Mesenchymal stem cell (in vitro differentiated cells and primary cell): ENCODE measurements at regions not wholly inside any gene's neighbourhood (a gene's known extent, or its start where the extent isn't known, plus 50 kb on each side); places are given as distances from the start of the nearest gene placed in this dataset.

Experiments used
- DNase-seq: peaks from one replicate; pipeline ENCODE4 v3.0.0-alpha.2; 2013
- H2AFZ ChIP-seq: one replicate; pipeline ENCODE4 v1.6.1; 2013; ENCODE audit warnings: low read depth, mild to moderate bottlenecking, control low read depth, inconsistent platforms, low read length, moderate library complexity
- H2AK5ac ChIP-seq: 2 replicates; pipeline ENCODE4 v1.6.1; 2013; ENCODE audit warnings: low read length, moderate library complexity, mild to moderate bottlenecking, inconsistent platforms; ENCODE audit not compliant: severe bottlenecking
- H2BK120ac ChIP-seq: one replicate; pipeline ENCODE4 v1.6.1; 2013; ENCODE audit warnings: low read depth, mild to moderate bottlenecking, inconsistent platforms, low read length, moderate library complexity
- H2BK12ac ChIP-seq, 2 experiments: one replicate each; pipeline ENCODE4 v1.6.1; 2013; ENCODE audit warnings: inconsistent platforms in 2 of 2, low read length in 2 of 2, mild to moderate bottlenecking in 2 of 2, moderate library complexity in 2 of 2, control low read depth in 1 of 2
- H2BK15ac ChIP-seq: one replicate; pipeline ENCODE4 v1.6.1; 2013; ENCODE audit warnings: mild to moderate bottlenecking, low read depth, inconsistent platforms; ENCODE audit not compliant: poor library complexity, severe bottlenecking
- H2BK5ac ChIP-seq: 2 replicates; pipeline ENCODE4 v1.6.1; 2013; ENCODE audit warnings: low read depth, mild to moderate bottlenecking, low read length, control low read depth, inconsistent platforms; ENCODE audit not compliant: poor library complexity, severe bottlenecking
- H3K14ac ChIP-seq, 2 experiments: one replicate each; pipeline ENCODE4 v1.6.1; 2013; ENCODE audit warnings: inconsistent platforms in 2 of 2, low read length in 2 of 2, control low read depth in 1 of 2, mild to moderate bottlenecking in 1 of 2, moderate library complexity in 1 of 2
- H3K18ac ChIP-seq, 2 experiments: one replicate each; pipeline ENCODE4 v1.6.1; 2013; ENCODE audit warnings: inconsistent platforms in 2 of 2, low read length in 2 of 2, control low read depth in 1 of 2, low read depth in 1 of 2, mild to moderate bottlenecking in 1 of 2
- H3K23ac ChIP-seq, 2 experiments: one replicate each; pipeline ENCODE4 v1.6.1; 2013; ENCODE audit warnings: inconsistent platforms in 2 of 2, low read length in 2 of 2, mild to moderate bottlenecking in 2 of 2, moderate library complexity in 2 of 2, control low read depth in 1 of 2
- H3K27ac ChIP-seq: 2 replicates; pipeline ENCODE4 v1.5.1; 2013; ENCODE audit warnings: mild to moderate bottlenecking, moderate library complexity, low read length, control low read depth, inconsistent platforms; ENCODE audit not compliant: poor library complexity, severe bottlenecking
- H3K27me3 ChIP-seq, 2 experiments: 2 replicates each; pipeline versions ENCODE4 v1.6.1 to v1.7.0; 2013; ENCODE audit warnings: low read length in 2 of 2, mild to moderate bottlenecking in 2 of 2, moderate library complexity in 2 of 2, control low read depth in 1 of 2, inconsistent platforms in 1 of 2; ENCODE audit not compliant: control insufficient read depth in 1 of 2, insufficient read depth in 1 of 2
- H3K36me3 ChIP-seq, 2 experiments: 2 replicates each; pipeline versions ENCODE4 v1.6.1 to v1.7.0; 2013; ENCODE audit warnings: low read length in 2 of 2, control low read depth in 1 of 2, inconsistent platforms in 1 of 2, low read depth in 1 of 2, mild to moderate bottlenecking in 1 of 2; ENCODE audit not compliant: insufficient read depth in 2 of 2, control insufficient read depth in 1 of 2
- H3K4ac ChIP-seq, 2 experiments: one replicate each; pipeline ENCODE4 v1.6.1; 2013; ENCODE audit warnings: inconsistent platforms in 2 of 2, low read length in 2 of 2, mild to moderate bottlenecking in 2 of 2, moderate library complexity in 2 of 2, control low read depth in 1 of 2, low read depth in 1 of 2
- H3K4me1 ChIP-seq: 2 replicates; pipeline ENCODE4 v1.6.1; 2013; ENCODE audit warnings: low read depth, low read length, control low read depth; ENCODE audit not compliant: control insufficient read depth, insufficient read depth
- H3K4me2 ChIP-seq: 2 replicates; pipeline ENCODE4 v1.6.1; 2013; ENCODE audit warnings: low read length, mild to moderate bottlenecking, inconsistent platforms; ENCODE audit not compliant: poor library complexity, severe bottlenecking
- H3K4me3 ChIP-seq, 2 experiments: 2 replicates each; pipeline versions ENCODE4 v1.5.1 to v1.7.0; 2013; ENCODE audit warnings: low read length in 2 of 2, mild to moderate bottlenecking in 2 of 2, control low read depth in 1 of 2, low read depth in 1 of 2; ENCODE audit not compliant: insufficient read depth in 1 of 2
- H3K79me1 ChIP-seq: replicated peaks from 2 replicates; pipeline ENCODE4 v1.6.1; 2013; ENCODE audit warnings: mild to moderate bottlenecking, control low read depth, low read length, inconsistent platforms; ENCODE audit not compliant: poor library complexity, severe bottlenecking
- H3K9ac ChIP-seq: 2 replicates; pipeline ENCODE4 v1.7.0; 2013; ENCODE audit warnings: mild to moderate bottlenecking, low read length, moderate library complexity
- H3K9me3 ChIP-seq: 2 replicates; pipeline ENCODE4 v1.7.0; 2013; ENCODE audit warnings: mild to moderate bottlenecking, low read length; ENCODE audit not compliant: control insufficient read depth
- H4K8ac ChIP-seq: one replicate; pipeline ENCODE4 v1.6.1; 2013; ENCODE audit warnings: inconsistent platforms, mild to moderate bottlenecking, low read length, moderate library complexity
- H4K91ac ChIP-seq: one replicate; pipeline ENCODE4 v1.6.1; 2013; ENCODE audit warnings: mild to moderate bottlenecking, low read length, inconsistent platforms
- WGBS: methylation state at CpG from one replicate; pipeline ENCODE4 v1.1.7; 2013; ENCODE audit warnings: mixed read lengths; 5-methylcytosine and 5-hydroxymethylcytosine counted together

- Histone ChIP-seq H3K23ac (no peak overlapping the region), H3K4me3 (no peak overlapping the region), H4K8ac (no peak overlapping the region), H3K4me2 (no peak overlapping the region), H3K14ac (no peak overlapping the region), H3K4ac (no peak overlapping the region), H3K9ac (no peak overlapping the region), H2BK5ac (no peak overlapping the region), H2BK120ac (no peak overlapping the region), H3K27me3 (no peaks in the 10 kb centered on the region), H3K27ac (no peak overlapping the region), H2BK12ac (no peak overlapping the region), H2AFZ (no peak overlapping the region), H3K18ac (no peak overlapping the region), H3K4me1 (no peaks in the 10 kb centered on the region), H3K36me3 (peaks cover 16 to 21% of the 10 kb centered on the region in 2 experiments), H2BK15ac (no peak overlapping the region), H3K79me1 (no peaks in the 10 kb centered on the region), H2AK5ac (no peak overlapping the region), H3K9me3 (no peaks in the 10 kb centered on the region), H4K91ac (no peak overlapping the region)
- 86% methylated on average over 2 of the region's 3 CpGs for WGBS
- DNase-seq = no peak
Observed at GRCh38 chr16:27686926-27687325, 137.0 kb downstream of the KATNIP start.

GRCh38 chr16:27687605-27688004 is 137.7 kb downstream of the KATNIP start:
- H4K8ac ChIP-seq = no peak overlapping the region
- H3K4me2 ChIP-seq = no peak overlapping the region
- H2BK12ac ChIP-seq = no peak overlapping the region
- no peak for DNase-seq
- no peak overlapping the region for H3K14ac ChIP-seq
- H2BK5ac ChIP-seq = no peak overlapping the region
- no peak overlapping the region for H3K27ac ChIP-seq
- WGBS = 100% methylated on average over 1 of the region's 2 CpGs
- H2AK5ac ChIP-seq = no peak overlapping the region
- H3K4me3 ChIP-seq = no peak overlapping the region
- no peaks in the 10 kb centered on the region for H3K79me1 ChIP-seq
- H3K23ac ChIP-seq = no peak overlapping the region
- H3K27me3 ChIP-seq = no peaks in the 10 kb centered on the region
- H3K9me3 ChIP-seq = no peaks in the 10 kb centered on the region
- H3K9ac ChIP-seq = no peak overlapping the region
- no peak overlapping the region for H2BK15ac ChIP-seq
- H4K91ac ChIP-seq = no peak overlapping the region
- no peak overlapping the region for H2BK120ac ChIP-seq
- H3K18ac ChIP-seq = no peak overlapping the region
- no peak overlapping the region for H3K4ac ChIP-seq
- H3K36me3 ChIP-seq = peaks cover 9 to 19% of the 10 kb centered on the region in 2 experiments
- no peaks in the 10 kb centered on the region for H3K4me1 ChIP-seq
- H2AFZ ChIP-seq = no peak overlapping the region

GRCh38 chr16:27689711-27690110 is 139.8 kb downstream of the KATNIP start:
- no peaks in the 10 kb centered on the region for H3K4me1 ChIP-seq
- no peak overlapping the region for H4K8ac ChIP-seq
- H3K14ac ChIP-seq = no peak overlapping the region
- H3K27me3 ChIP-seq = no peaks in the 10 kb centered on the region
- no peak overlapping the region for H3K4me3 ChIP-seq
- no peak overlapping the region for H2BK15ac ChIP-seq
- H3K23ac ChIP-seq = no peak overlapping the region
- H2BK5ac ChIP-seq = no peak overlapping the region
- H4K91ac ChIP-seq = no peak overlapping the region
- H2BK120ac ChIP-seq = no peak overlapping the region
- no peak overlapping the region for H2AK5ac ChIP-seq
- no peak overlapping the region for H3K4me2 ChIP-seq
- H3K4ac ChIP-seq = no peak overlapping the region
- no peaks in the 10 kb centered on the region for H3K79me1 ChIP-seq
- 84% methylated on average over 2 of the region's 5 CpGs for WGBS
- peaks cover 2 to 11% of the 10 kb centered on the region in 2 experiments for H3K36me3 ChIP-seq
- no peak overlapping the region for H3K18ac ChIP-seq
- no peaks in the 10 kb centered on the region for H3K9me3 ChIP-seq
- no peak overlapping the region for H3K9ac ChIP-seq
- no peak for DNase-seq
- no peak overlapping the region for H2BK12ac ChIP-seq
- no peak overlapping the region for H3K27ac ChIP-seq
- H2AFZ ChIP-seq = no peak overlapping the region

DNA sequence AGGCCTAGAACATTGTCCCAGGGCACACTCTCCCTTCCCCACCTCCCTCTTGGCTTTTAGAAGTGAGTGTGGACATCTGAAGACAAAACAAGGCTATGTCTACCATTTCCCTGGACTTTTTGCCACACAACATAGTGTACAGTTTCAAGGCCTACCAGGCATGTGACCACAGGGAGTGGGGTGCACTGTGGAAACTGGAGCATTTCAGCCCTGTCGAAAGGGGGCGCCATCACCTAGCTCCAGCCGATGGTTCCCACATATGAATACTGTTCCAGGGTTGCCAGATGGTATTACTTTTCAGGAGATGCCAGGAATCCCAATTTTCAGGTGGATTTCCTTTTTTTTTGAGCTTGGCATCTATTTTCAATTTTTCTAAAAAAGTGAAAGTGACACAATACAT is 140.7 kb downstream of the KATNIP start:
- H3K14ac ChIP-seq = no peak overlapping the region
- H2BK15ac ChIP-seq = no peak overlapping the region
- no peak overlapping the region for H2BK5ac ChIP-seq
- H2AFZ ChIP-seq = no peak overlapping the region
- H3K27me3 ChIP-seq = no peaks in the 10 kb centered on the region
- no peak overlapping the region for H3K27ac ChIP-seq
- H4K91ac ChIP-seq = no peak overlapping the region
- H3K36me3 ChIP-seq = peaks cover 2 to 16% of the 10 kb centered on the region in 2 experiments
- H3K23ac ChIP-seq = no peak overlapping the region
- no peak overlapping the region for H2BK120ac ChIP-seq
- no peak overlapping the region for H4K8ac ChIP-seq
- H2BK12ac ChIP-seq = no peak overlapping the region
- H3K9me3 ChIP-seq = no peaks in the 10 kb centered on the region
- H3K4me2 ChIP-seq = no peak overlapping the region
- no peak overlapping the region for H2AK5ac ChIP-seq
- H3K18ac ChIP-seq = no peak overlapping the region
- DNase-seq = peak; percentile 17
- H3K79me1 ChIP-seq = no peaks in the 10 kb centered on the region
- no peak overlapping the region for H3K4ac ChIP-seq
- WGBS = 23% methylated on average over 3 of the region's 3 CpGs
- H3K4me3 ChIP-seq = no peak overlapping the region
- H3K9ac ChIP-seq = no peak overlapping the region
- H3K4me1 ChIP-seq = no peaks in the 10 kb centered on the region
